DOHH2 (cell line): ENCODE measurements at regions not wholly inside any gene's neighbourhood (a gene's known extent, or its start where the extent isn't known, plus 50 kb on each side); places are given as distances from the start of the nearest gene placed in this dataset.

Experiments used
- H3F3A ChIP-seq: fragments of 200-600 bp; sonication (generic), shearing (Covaris generic); 2 replicates; pipeline ENCODE4 v1.6.0; 2016; ENCODE audit warnings: antibody characterized with exemption, mild to moderate bottlenecking; ENCODE audit not compliant: control insufficient read depth, insufficient read depth
- H3K27ac ChIP-seq: fragments of 200-600 bp; sonication (generic); 2 replicates; pipeline ENCODE4 v1.5.1; 2014; ENCODE audit warnings: low read depth, mild to moderate bottlenecking, low read length, moderate library complexity
- H3K27me3 ChIP-seq: fragments of 200-600 bp; sonication (generic); 2 replicates; pipeline ENCODE4 v1.6.1; 2014; ENCODE audit warnings: mild to moderate bottlenecking, low read length, mixed read lengths; ENCODE audit not compliant: control insufficient read depth
- H3K36me3 ChIP-seq: fragments of 200-600 bp; sonication (generic); 2 replicates; pipeline ENCODE4 v1.6.1; 2014; ENCODE audit warnings: mild to moderate bottlenecking, low read length, moderate library complexity, mixed read lengths; ENCODE audit not compliant: control insufficient read depth
- H3K4me1 ChIP-seq: fragments of 200-600 bp; sonication (generic); 2 replicates; pipeline ENCODE4 v1.6.1; 2014; ENCODE audit warnings: mild to moderate bottlenecking, low read length, mixed read lengths; ENCODE audit not compliant: control insufficient read depth
- H3K4me2 ChIP-seq: fragments of 200-600 bp; sonication (generic); 2 replicates; pipeline ENCODE4 v1.6.0; 2014; ENCODE audit warnings: mild to moderate bottlenecking, low read length, moderate library complexity
- H3K4me3 ChIP-seq: fragments of 200-600 bp; sonication (generic); 2 replicates; pipeline ENCODE4 v1.5.1; 2014; ENCODE audit warnings: mild to moderate bottlenecking, low read length, mixed read lengths
- H3K79me2 ChIP-seq: fragments of 200-600 bp; sonication (generic); 2 replicates; pipeline ENCODE4 v1.6.1; 2014; ENCODE audit warnings: mild to moderate bottlenecking, low read length, mixed read lengths; ENCODE audit not compliant: control insufficient read depth
- H3K9me2 ChIP-seq: fragments of 200-600 bp; sonication (generic); replicated peaks from 2 replicates; pipeline ENCODE4 v1.6.1; 2014; ENCODE audit warnings: mild to moderate bottlenecking, low read length, mixed read lengths; ENCODE audit not compliant: control insufficient read depth
- H3K9me3 ChIP-seq: fragments of 200-600 bp; sonication (generic); 2 replicates; pipeline ENCODE4 v1.6.1; 2014; ENCODE audit warnings: antibody characterized with exemption, low read length, mixed read lengths; ENCODE audit not compliant: control insufficient read depth, insufficient read depth
- H4K20me1 ChIP-seq: fragments of 200-600 bp; sonication (generic); 2 replicates; pipeline ENCODE4 v1.6.0; 2014; ENCODE audit warnings: low read depth, mild to moderate bottlenecking, antibody characterized with exemption, low read length, moderate library complexity; ENCODE audit not compliant: control insufficient read depth, insufficient read depth
- EZH2phosphoT487 ChIP-seq: fragments of 200-600 bp; sonication (generic); IDR thresholded peaks from 2 replicates; pipeline ENCODE4 v1.6.1; 2017; ENCODE audit warnings: borderline replicate concordance, mild to moderate bottlenecking, antibody characterized with exemption, low read length, moderate library complexity, mixed read lengths
- TF ChIP-seq, protein P1 (sequence below): fragments of 200-600 bp; sonication (generic); IDR thresholded peaks from one replicate; pipeline ENCODE4 v1.5.1; 2014; ENCODE audit warnings: antibody characterized with exemption, mild to moderate bottlenecking, low read depth, low read length; ENCODE audit not compliant: poor library complexity, severe bottlenecking

GRCh38 chr6:139821676-139822223 is 447.3 kb upstream of the CITED2 start:
- TF ChIP-seq, protein P1, sequence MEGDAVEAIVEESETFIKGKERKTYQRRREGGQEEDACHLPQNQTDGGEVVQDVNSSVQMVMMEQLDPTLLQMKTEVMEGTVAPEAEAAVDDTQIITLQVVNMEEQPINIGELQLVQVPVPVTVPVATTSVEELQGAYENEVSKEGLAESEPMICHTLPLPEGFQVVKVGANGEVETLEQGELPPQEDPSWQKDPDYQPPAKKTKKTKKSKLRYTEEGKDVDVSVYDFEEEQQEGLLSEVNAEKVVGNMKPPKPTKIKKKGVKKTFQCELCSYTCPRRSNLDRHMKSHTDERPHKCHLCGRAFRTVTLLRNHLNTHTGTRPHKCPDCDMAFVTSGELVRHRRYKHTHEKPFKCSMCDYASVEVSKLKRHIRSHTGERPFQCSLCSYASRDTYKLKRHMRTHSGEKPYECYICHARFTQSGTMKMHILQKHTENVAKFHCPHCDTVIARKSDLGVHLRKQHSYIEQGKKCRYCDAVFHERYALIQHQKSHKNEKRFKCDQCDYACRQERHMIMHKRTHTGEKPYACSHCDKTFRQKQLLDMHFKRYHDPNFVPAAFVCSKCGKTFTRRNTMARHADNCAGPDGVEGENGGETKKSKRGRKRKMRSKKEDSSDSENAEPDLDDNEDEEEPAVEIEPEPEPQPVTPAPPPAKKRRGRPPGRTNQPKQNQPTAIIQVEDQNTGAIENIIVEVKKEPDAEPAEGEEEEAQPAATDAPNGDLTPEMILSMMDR, result no peak
- no peak for TF ChIP-seq EZH2phosphoT487
- no peak overlapping the region for H3K27ac ChIP-seq

GRCh38 chr6:139820210-139820609 is 445.8 kb upstream of the CITED2 start:
- no peaks in the 10 kb centered on the region for H3K36me3 ChIP-seq
- H4K20me1 ChIP-seq, result no peaks in the 10 kb centered on the region
- no peak for TF ChIP-seq EZH2phosphoT487
- TF ChIP-seq, protein P1, result no peak
- no peaks in the 10 kb centered on the region for H3K27me3 ChIP-seq
- H3K4me1 ChIP-seq, result no peaks in the 10 kb centered on the region
- no peaks in the 10 kb centered on the region for H3F3A ChIP-seq
- H3K4me2 ChIP-seq, result no peak overlapping the region
- no peaks in the 10 kb centered on the region for H3K79me2 ChIP-seq
- H3K9me2 ChIP-seq, result no peaks in the 10 kb centered on the region
- H3K9me3 ChIP-seq, result no peaks in the 10 kb centered on the region
- H3K27ac ChIP-seq, result no peak overlapping the region
- no peak overlapping the region for H3K4me3 ChIP-seq

More at GRCh38 chr6:139821676-139822223, 447.3 kb upstream of the CITED2 start:
- no peaks in the 10 kb centered on the region for H3K36me3 ChIP-seq
- H3K4me3 ChIP-seq, result no peak overlapping the region
- H3K4me2 ChIP-seq, result no peak overlapping the region
- H3K4me1 ChIP-seq, result no peaks in the 10 kb centered on the region
- H4K20me1 ChIP-seq, result no peaks in the 10 kb centered on the region
- H3K9me3 ChIP-seq, result no peaks in the 10 kb centered on the region
- no peaks in the 10 kb centered on the region for H3K79me2 ChIP-seq
- H3K27me3 ChIP-seq, result no peaks in the 10 kb centered on the region
- no peaks in the 10 kb centered on the region for H3F3A ChIP-seq
- H3K9me2 ChIP-seq, result no peaks in the 10 kb centered on the region

DNA sequence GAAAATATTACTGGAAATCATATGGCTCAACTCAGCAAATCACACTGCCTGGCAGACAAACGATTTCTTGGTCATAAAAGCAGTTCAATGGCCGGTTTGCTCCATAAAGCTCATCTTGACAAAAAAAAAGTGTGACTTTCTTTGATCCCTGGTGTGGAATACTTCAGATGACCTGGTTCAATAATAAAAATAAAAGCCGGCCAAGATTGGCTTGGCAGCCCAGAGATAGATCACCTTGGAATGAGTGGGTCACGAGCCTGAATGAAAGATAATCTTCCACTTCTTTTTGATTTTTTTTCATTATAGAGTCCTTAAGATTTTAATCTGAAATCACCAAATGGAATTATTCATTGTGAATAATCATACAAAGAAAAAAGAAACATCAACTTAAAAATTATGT is 445.3 kb upstream of the CITED2 start:
- Histone ChIP-seq H3K4me3 (no peak overlapping the region), H3K36me3 (no peaks in the 10 kb centered on the region)

More for the DNA sequence above, 445.3 kb upstream of the CITED2 start:
- no peak overlapping the region for H3K4me2 ChIP-seq
- H4K20me1 ChIP-seq, result no peaks in the 10 kb centered on the region
- no peak overlapping the region for H3K27ac ChIP-seq
- H3K27me3 ChIP-seq, result no peaks in the 10 kb centered on the region
- no peaks in the 10 kb centered on the region for H3K4me1 ChIP-seq
- H3F3A ChIP-seq, result no peaks in the 10 kb centered on the region
- H3K9me3 ChIP-seq, result no peaks in the 10 kb centered on the region
- no peaks in the 10 kb centered on the region for H3K9me2 ChIP-seq
- TF ChIP-seq, protein P1, result no peak
- no peak for TF ChIP-seq EZH2phosphoT487
- H3K79me2 ChIP-seq, result no peaks in the 10 kb centered on the region
